A549 (cell line): ENCODE measurements at regions not wholly inside any gene's neighbourhood (a gene's known extent, or its start where the extent isn't known, plus 50 kb on each side); places are given as distances from the start of the nearest gene placed in this dataset.
"Not testable (repeated sequence)": the region's sequence is repeated elsewhere in the genome, so short reads cannot be mapped to it uniquely, and the experiment has no call there.

ENCODE experiments used
- ATAC-seq, 2 experiments: fragments of 200-7000 bp in 1 of 2; fragments of >200 bp in 1 of 2; cut with Nextera tagmentation in 1 of 2; cut with Tn5 transposase in 1 of 2; 3 replicates each; pipeline versions ENCODE4 v1.8.0 to v1.9.1; 2018 to 2020; ENCODE audit warnings: mild to moderate bottlenecking in 1 of 2, moderate library complexity in 1 of 2
- CTCF ChIA-PET: fragments of 300-600 bp; sonication (Branson Sonifier 250); formaldehyde crosslinking; extraction: SDS; loops from one replicate; lab custom pipeline; 2021; ENCODE audit warnings: antibody characterized with exemption, inconsistent platforms; lab: Yijun Ruan, JAX
- POLR2A ChIA-PET: fragments of 350-600 bp; formaldehyde crosslinking; extraction: SDS; loops from one replicate; lab custom pipeline; 2021; ENCODE audit warnings: antibody characterized with exemption, inconsistent platforms; lab: Yijun Ruan, JAX
- DNase-seq, 2 experiments: peaks; one replicate each; pipeline versions ENCODE4 v3.0.0 to v3.0.0-alpha.2; 2011 to 2016; ENCODE audit warnings: low read depth in 1 of 2, low spot score in 1 of 2
- FAIRE-seq: peaks from 2 replicates; lab custom pipeline; 2011; peaks lifted over from hg19 to GRCh38; lab: Jason Lieb, UNC
- H3K27ac ChIP-seq, 2 experiments: fragments of >200 bp; sonication (Bioruptor Twin); formaldehyde crosslinking; 3 replicates each; pipeline ENCODE4 v1.5.1; 2016 to 2017
- H3K4me1 ChIP-seq: fragments of >200 bp; sonication (Bioruptor Twin); formaldehyde crosslinking; 3 replicates; pipeline ENCODE4 v1.6.1; 2016
- H3K4me2 ChIP-seq: fragments of >200 bp; sonication (Bioruptor Twin); formaldehyde crosslinking; 3 replicates; pipeline ENCODE4 v1.6.1; 2016
- H3K4me3 ChIP-seq: fragments of >200 bp; sonication (Bioruptor Twin); formaldehyde crosslinking; 3 replicates; pipeline ENCODE4 v1.5.1; 2016
- H3K9me3 ChIP-seq: fragments of >200 bp; sonication (Bioruptor Twin); formaldehyde crosslinking; 3 replicates; pipeline ENCODE4 v1.6.1; 2016
- CBX2 ChIP-seq: fragments of 200-600 bp; sonication (generic); IDR thresholded peaks from 2 replicates; pipeline ENCODE4 v1.6.1; 2016; ENCODE audit warnings: low read depth, mild to moderate bottlenecking, borderline replicate concordance
- CHD4 ChIP-seq: fragments of 200-600 bp; sonication (generic); IDR thresholded peaks from 2 replicates; pipeline ENCODE4 v1.6.1; 2016; ENCODE audit warnings: antibody characterized with exemption, mild to moderate bottlenecking, borderline replicate concordance
- FOSL2 ChIP-seq, 2 experiments: fragments of 450-650 bp in 1 of 2; fragments of >200 bp in 1 of 2; sonication (Bioruptor Twin) in 1 of 2; formaldehyde crosslinking; IDR thresholded peaks; 2 replicates each; pipeline versions ENCODE4 v1.5.0 to v1.6.1; 2016 to 2020; ENCODE audit warnings: mild to moderate bottlenecking in 1 of 2, moderate library complexity in 1 of 2
- HOXA7 ChIP-seq: fragments of 250-450 bp; sonication (Bioruptor Pico); IDR thresholded peaks from 2 replicates; pipeline ENCODE4 v1.5.0; 2020; ENCODE audit warnings: mild to moderate bottlenecking, moderate library complexity
- HOXB13 ChIP-seq: fragments of 250-450 bp; sonication (Bioruptor Pico); IDR thresholded peaks from 2 replicates; pipeline ENCODE4 v1.5.0; 2020; ENCODE audit warnings: low read depth, mild to moderate bottlenecking, moderate library complexity
- MAZ ChIP-seq: fragments of 150-350 bp; IDR thresholded peaks from 2 replicates; pipeline ENCODE4 v1.6.1; 2014; ENCODE audit warnings: antibody characterized with exemption, low read depth, low read length, borderline replicate concordance
- NFE2L2 ChIP-seq: fragments of 150-350 bp; conservative IDR thresholded peaks from 2 replicates; pipeline ENCODE4 v1.6.1; 2014; ENCODE audit warnings: low read length
- PBX3 ChIP-seq: IDR thresholded peaks from 2 replicates; pipeline ENCODE4 v1.6.1; 2012
- RCOR1 ChIP-seq: fragments of 150-350 bp; IDR thresholded peaks from 2 replicates; pipeline ENCODE4 v1.6.1; 2014; ENCODE audit warnings: antibody characterized with exemption, low read length, low read depth
- REST ChIP-seq: fragments of 200-600 bp; sonication (generic); IDR thresholded peaks from 2 replicates; pipeline ENCODE4 v1.6.1; 2016; ENCODE audit warnings: antibody characterized with exemption, mild to moderate bottlenecking, moderate library complexity
- RFX5 ChIP-seq: fragments of 450-650 bp; IDR thresholded peaks from 2 replicates; pipeline ENCODE4 v1.7.1; 2014; ENCODE audit warnings: antibody characterized with exemption, mild to moderate bottlenecking, moderate library complexity
- TFCP2L1 ChIP-seq: fragments of 250-450 bp; sonication (Bioruptor Pico); IDR thresholded peaks from 2 replicates; pipeline ENCODE4 v1.5.0; 2021; ENCODE audit warnings: mild to moderate bottlenecking
- ZNF302 ChIP-seq: fragments of 250-450 bp; sonication (Bioruptor Pico); IDR thresholded peaks from 2 replicates; pipeline ENCODE4 v1.9.0; 2021; ENCODE audit warnings: inconsistent platforms, mild to moderate bottlenecking, moderate library complexity
- WGBS: methylation state at CpG from one replicate; pipeline ENCODE4 v1.1.6; 2017; ENCODE audit errors: missing lambda C conversion rate; 5-methylcytosine and 5-hydroxymethylcytosine counted together
- TF ChIP-seq, protein P1 (sequence below): fragments of >200 bp; sonication (Bioruptor Twin); formaldehyde crosslinking; IDR thresholded peaks from 3 replicates; pipeline ENCODE4 v1.6.1; 2016
- TF ChIP-seq, protein P2 (sequence below): fragments of >200 bp; sonication (Bioruptor Twin); formaldehyde crosslinking; IDR thresholded peaks from 3 replicates; pipeline ENCODE4 v1.5.1; 2016

DNA sequence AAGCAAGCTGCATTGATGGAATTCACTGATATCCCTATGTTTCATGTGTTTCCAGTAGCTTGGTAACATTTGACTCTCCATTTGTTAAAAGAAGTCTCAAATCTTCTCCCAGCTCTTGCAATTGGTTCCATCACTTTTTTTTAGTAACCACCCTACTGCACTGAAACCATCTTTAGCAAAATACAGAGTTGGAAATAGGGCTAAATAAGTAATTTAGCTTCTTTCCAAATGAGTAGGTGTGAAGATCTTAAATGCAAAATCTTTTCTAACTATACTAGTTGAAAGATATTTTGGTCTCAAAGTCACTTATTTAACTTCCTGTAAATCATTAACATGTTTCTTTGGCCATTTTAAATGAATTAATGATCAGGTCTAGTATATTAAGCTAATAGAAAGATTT is 138.1 kb downstream of the DIRAS2 start (continued):
- TF ChIP-seq TFCP2L1: no peak

DNA sequence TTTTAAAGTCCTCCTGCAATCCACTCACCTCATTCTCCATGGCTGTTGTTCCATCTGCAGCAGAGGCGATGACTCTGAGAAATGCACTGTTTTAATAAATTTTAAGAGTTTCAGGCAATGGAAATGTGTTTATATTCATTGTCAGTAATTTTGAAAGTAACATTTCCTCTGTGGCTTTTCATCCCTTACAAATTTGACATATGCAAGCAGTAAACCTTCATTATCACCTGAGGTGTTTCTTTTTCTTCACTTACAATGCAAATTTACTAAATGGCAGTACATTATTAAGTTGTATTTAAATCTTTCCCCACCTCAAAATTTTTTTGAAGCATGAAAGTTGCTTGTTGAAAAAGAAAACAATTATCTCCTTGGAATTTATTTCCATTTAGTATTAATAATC is 136.9 kb downstream of the DIRAS2 start:
- CTCF ChIA-PET: interaction anchor here (1.1 kb wide), 1 partner anchor 14 kb away, joined by 5 read pairs; no protein-coding TSS in a partner anchor

DNA sequence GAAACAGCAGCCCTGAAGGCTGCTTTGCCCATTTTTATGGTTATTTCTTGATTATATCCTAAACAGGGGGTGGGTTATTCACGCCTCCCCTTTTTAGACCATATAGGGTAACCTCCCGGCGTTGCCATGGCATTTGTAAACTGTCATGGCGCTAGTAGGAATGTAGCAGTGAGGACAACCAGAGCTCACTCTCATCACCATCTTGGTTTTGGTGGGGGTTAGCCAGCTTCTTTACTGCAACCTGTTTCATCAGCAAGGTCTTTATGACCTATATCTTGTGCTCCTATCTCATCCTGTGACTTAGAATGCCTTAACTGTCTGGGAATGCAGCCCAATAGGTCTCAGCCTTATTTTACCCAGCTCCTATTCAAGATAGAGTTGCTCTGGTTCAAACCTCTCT is 136.2 kb downstream of the DIRAS2 start:
- 24% methylated on average over 4 of the region's 4 CpGs for WGBS
- CTCF ChIA-PET: not testable (repeated sequence)

More for the DNA sequence above, 136.9 kb downstream of the DIRAS2 start:
- no peak overlapping the region for H3K27ac ChIP-seq
- no peaks in the 10 kb centered on the region for H3K4me1 ChIP-seq
- ATAC-seq (no peak), DNase-seq (no peak), FAIRE-seq (no peak)
- TF ChIP-seq RCOR1 (no peak), FOSL2 (IDR thresholded peaks at IDR 0.05) (no peak), FOSL2 (CRISPR knock-in tag; IDR thresholded peaks at IDR 0.05) (no peak), RFX5 (no peak), CHD4 (no peak), PBX3 (no peak), MAZ (no peak), NFE2L2 (no peak), HOXB13 (CRISPR knock-in tag) (no peak), ZNF302 (CRISPR knock-in tag) (no peak), HOXA7 (CRISPR knock-in tag) (no peak), REST (no peak), CBX2 (no peak)
- TF ChIP-seq, protein P1, sequence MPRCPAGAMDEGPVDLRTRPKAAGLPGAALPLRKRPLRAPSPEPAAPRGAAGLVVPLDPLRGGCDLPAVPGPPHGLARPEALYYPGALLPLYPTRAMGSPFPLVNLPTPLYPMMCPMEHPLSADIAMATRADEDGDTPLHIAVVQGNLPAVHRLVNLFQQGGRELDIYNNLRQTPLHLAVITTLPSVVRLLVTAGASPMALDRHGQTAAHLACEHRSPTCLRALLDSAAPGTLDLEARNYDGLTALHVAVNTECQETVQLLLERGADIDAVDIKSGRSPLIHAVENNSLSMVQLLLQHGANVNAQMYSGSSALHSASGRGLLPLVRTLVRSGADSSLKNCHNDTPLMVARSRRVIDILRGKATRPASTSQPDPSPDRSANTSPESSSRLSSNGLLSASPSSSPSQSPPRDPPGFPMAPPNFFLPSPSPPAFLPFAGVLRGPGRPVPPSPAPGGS: no peak
- TF ChIP-seq, protein P2, sequence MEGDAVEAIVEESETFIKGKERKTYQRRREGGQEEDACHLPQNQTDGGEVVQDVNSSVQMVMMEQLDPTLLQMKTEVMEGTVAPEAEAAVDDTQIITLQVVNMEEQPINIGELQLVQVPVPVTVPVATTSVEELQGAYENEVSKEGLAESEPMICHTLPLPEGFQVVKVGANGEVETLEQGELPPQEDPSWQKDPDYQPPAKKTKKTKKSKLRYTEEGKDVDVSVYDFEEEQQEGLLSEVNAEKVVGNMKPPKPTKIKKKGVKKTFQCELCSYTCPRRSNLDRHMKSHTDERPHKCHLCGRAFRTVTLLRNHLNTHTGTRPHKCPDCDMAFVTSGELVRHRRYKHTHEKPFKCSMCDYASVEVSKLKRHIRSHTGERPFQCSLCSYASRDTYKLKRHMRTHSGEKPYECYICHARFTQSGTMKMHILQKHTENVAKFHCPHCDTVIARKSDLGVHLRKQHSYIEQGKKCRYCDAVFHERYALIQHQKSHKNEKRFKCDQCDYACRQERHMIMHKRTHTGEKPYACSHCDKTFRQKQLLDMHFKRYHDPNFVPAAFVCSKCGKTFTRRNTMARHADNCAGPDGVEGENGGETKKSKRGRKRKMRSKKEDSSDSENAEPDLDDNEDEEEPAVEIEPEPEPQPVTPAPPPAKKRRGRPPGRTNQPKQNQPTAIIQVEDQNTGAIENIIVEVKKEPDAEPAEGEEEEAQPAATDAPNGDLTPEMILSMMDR: no peak
- no peak overlapping the region for H3K4me2 ChIP-seq
- 65% methylated on average over 1 of the region's 1 CpG for WGBS
- no peak overlapping the region for H3K4me3 ChIP-seq
- POLR2A ChIA-PET: no interaction called here
- H3K9me3 ChIP-seq: 0 out of 3 replicates have a peak, but pooled peaks cover 9% of the 10 kb centered on the region

More for the DNA sequence above, 136.2 kb downstream of the DIRAS2 start:
- H3K4me1 ChIP-seq, POLR2A ChIA-PET, FAIRE-seq, H3K4me3 ChIP-seq, H3K4me2 ChIP-seq, H3K27ac ChIP-seq, ATAC-seq, H3K9me3 ChIP-seq, DNase-seq: not testable (repeated sequence)
